B cell (primary cell): ENCODE measurements at regions not wholly inside any gene's neighbourhood (a gene's known extent, or its start where the extent isn't known, plus 50 kb on each side); places are given as distances from the start of the nearest gene placed in this dataset.

Source experiments
- ATAC-seq: fragments of 200-7000 bp; cut with Tn5 transposase; one replicate; pipeline ENCODE4 v1.10.0; 2021; ENCODE audit warnings: low read depth, mild to moderate bottlenecking, moderate number of reproducible peaks, moderate library complexity
- CTCF ChIA-PET: fragments of 350-600 bp; sonication (Branson Sonifier 250); formaldehyde crosslinking; loops from one replicate; lab custom pipeline; 2021; ENCODE audit warnings: antibody characterized with exemption, inconsistent platforms; lab: Charles Lee
- POLR2A ChIA-PET: fragments of 350-600 bp; sonication (Branson Sonifier 250); formaldehyde crosslinking; loops from one replicate; lab custom pipeline; 2021; ENCODE audit warnings: antibody characterized with exemption; lab: Charles Lee
- DNase-seq: peaks from one replicate; pipeline ENCODE4 v3.0.0; 2013
- H2AFZ ChIP-seq: 2 replicates; pipeline ENCODE4 v1.6.1; 2012; ENCODE audit warnings: mild to moderate bottlenecking, low read depth, low read length; ENCODE audit not compliant: insufficient read depth, poor library complexity, severe bottlenecking
- H3K27ac ChIP-seq, 2 donors: 1 replicate in 1 of 2; 2 replicates in 1 of 2; pipeline ENCODE4 v1.5.1; 2012 to 2013; ENCODE audit warnings: low read length in 2 of 2, mild to moderate bottlenecking in 2 of 2, moderate library complexity in 1 of 2
- H3K27me3 ChIP-seq, 4 experiments: fragments of 200-600 bp in 1 of 4; sonication (generic) in 1 of 4; replicated peaks in 1 of 4; 1 replicate in 2 of 4; 2 replicates in 2 of 4; pipeline versions ENCODE4 v1.6.1 to v1.7.0; 2013 to 2016; ENCODE audit warnings: low read length in 3 of 4, mild to moderate bottlenecking in 2 of 4, mixed read lengths in 1 of 4, moderate library complexity in 1 of 4; ENCODE audit not compliant: insufficient read depth in 4 of 4, control insufficient read depth in 3 of 4; ENCODE audit errors: control extremely low read depth in 1 of 4
- H3K36me3 ChIP-seq, 2 experiments: replicated peaks in 1 of 2; 1 replicate in 1 of 2; 2 replicates in 1 of 2; pipeline versions ENCODE4 v1.6.1 to v1.7.1; 2013; ENCODE audit warnings: low read length in 1 of 2; ENCODE audit not compliant: insufficient read depth in 2 of 2, control insufficient read depth in 1 of 2; ENCODE audit errors: control extremely low read depth in 1 of 2, extremely low read depth in 1 of 2
- H3K4me1 ChIP-seq, 2 donors: fragments of 200-600 bp in 1 of 2; sonication (generic) in 1 of 2; 1 replicate in 1 of 2; 2 replicates in 1 of 2; pipeline versions ENCODE4 v1.5.1 to v1.6.1; 2013 to 2017; ENCODE audit warnings: low read length in 2 of 2; ENCODE audit not compliant: control insufficient read depth in 2 of 2, insufficient read depth in 2 of 2
- H3K4me2 ChIP-seq: replicated peaks from 2 replicates; pipeline ENCODE3; 2012; ENCODE audit warnings: mild to moderate bottlenecking, low read depth, low read length; ENCODE audit not compliant: poor library complexity, severe bottlenecking
- H3K4me3 ChIP-seq, 5 experiments: fragments of 200-600 bp in 1 of 5; sonication (generic) in 1 of 5; 1 replicate in 3 of 5; 2 replicates in 2 of 5; pipeline versions ENCODE4 v1.5.1 to v1.7.0; 2011 to 2016; ENCODE audit warnings: low read length in 4 of 5, mild to moderate bottlenecking in 4 of 5, low read depth in 2 of 5, control low read depth in 1 of 5, moderate library complexity in 1 of 5; ENCODE audit not compliant: insufficient read depth in 1 of 5; ENCODE audit errors: control extremely low read depth in 1 of 5, extremely low read depth in 1 of 5
- H3K79me2 ChIP-seq: fragments of 200-600 bp; sonication (generic); one replicate; pipeline ENCODE4 v1.6.0; 2016; ENCODE audit warnings: low read length; ENCODE audit not compliant: control insufficient read depth, insufficient read depth
- H3K9ac ChIP-seq: fragments of 200-600 bp; sonication (generic); 2 replicates; pipeline ENCODE4 v1.6.1; 2017; ENCODE audit warnings: mild to moderate bottlenecking, low read length, moderate library complexity
- H3K9me3 ChIP-seq, 3 donors: one replicate each; pipeline versions ENCODE4 v1.6.1 to v1.7.1; 2013; ENCODE audit warnings: low read length in 2 of 3; ENCODE audit not compliant: control insufficient read depth in 2 of 3, insufficient read depth in 1 of 3; ENCODE audit errors: control extremely low read depth in 1 of 3
- H4K20me1 ChIP-seq: 2 replicates; pipeline ENCODE4 v1.6.0; 2012; ENCODE audit warnings: mild to moderate bottlenecking, low read length; ENCODE audit not compliant: insufficient read depth, control insufficient read depth, poor library complexity, severe bottlenecking
- H3K27ac Mint-ChIP-seq: one replicate; pipeline ENCODE4 v1.8.0; 2021; ENCODE audit warnings: mixed read lengths
- H3K27me3 Mint-ChIP-seq: one replicate; pipeline ENCODE4 v1.8.0; 2021; ENCODE audit warnings: mixed read lengths
- H3K4me1 Mint-ChIP-seq: one replicate; pipeline ENCODE4 v1.8.0; 2021; ENCODE audit warnings: mixed read lengths
- H3K4me3 Mint-ChIP-seq: one replicate; pipeline ENCODE4 v1.8.0; 2021; ENCODE audit warnings: mixed read lengths
- H3K9me3 Mint-ChIP-seq: one replicate; pipeline ENCODE4 v1.8.0; 2022; ENCODE audit warnings: mixed read lengths; ENCODE audit not compliant: insufficient read depth
- EZH2 ChIP-seq: IDR thresholded peaks from 2 replicates; pipeline ENCODE4 v1.6.1; 2012; ENCODE audit warnings: borderline replicate concordance, low read depth, mild to moderate bottlenecking, moderate library complexity, low read length; ENCODE audit not compliant: insufficient read depth, poor library complexity, severe bottlenecking
- WGBS: methylation state at CpG from one replicate; pipeline ENCODE4 v1.1.5; 2013; ENCODE audit warnings: missing lambda C conversion rate; ENCODE audit not compliant: insufficient coverage; 5-methylcytosine and 5-hydroxymethylcytosine counted together
- intact Hi-C: fragments of 100-400 bp; cut with micrococcal nuclease; formaldehyde crosslinking; loops from one replicate; pipeline ENCODE4 v1.10.0; 2022
- TF ChIP-seq, protein P1 (sequence below): fragments of 200-600 bp; IDR thresholded peaks from one replicate; pipeline ENCODE4 v1.8.0; 2022; ENCODE audit warnings: antibody characterized with exemption, mild to moderate bottlenecking

- intact Hi-C loops = no loop called here
- WGBS = 79% methylated on average over 15 of the region's 15 CpGs
- no peak overlapping the region for H3K27ac Mint-ChIP-seq
- Histone ChIP-seq H3K4me1 (no peaks in the 10 kb centered on the region), H3K4me2 (no peak overlapping the region), H3K4me3 (no peak overlapping the region), H4K20me1 (no peaks in the 10 kb centered on the region), H3K27ac (no peak overlapping the region), H3K79me2 (no peaks in the 10 kb centered on the region), H3K9ac (no peak overlapping the region), H3K27me3 (no peaks in the 10 kb centered on the region), H3K9me3 (peaks cover 0 to 6% (median 0%) of the 10 kb centered on the region in 3 donors), H3K36me3 (no peaks in the 10 kb centered on the region), H2AFZ (no peak overlapping the region)
- no peak overlapping the region for H3K4me3 Mint-ChIP-seq
- POLR2A ChIA-PET = no interaction called here
- H3K9me3 Mint-ChIP-seq = no peaks in the 10 kb centered on the region
- TF ChIP-seq, protein P1, sequence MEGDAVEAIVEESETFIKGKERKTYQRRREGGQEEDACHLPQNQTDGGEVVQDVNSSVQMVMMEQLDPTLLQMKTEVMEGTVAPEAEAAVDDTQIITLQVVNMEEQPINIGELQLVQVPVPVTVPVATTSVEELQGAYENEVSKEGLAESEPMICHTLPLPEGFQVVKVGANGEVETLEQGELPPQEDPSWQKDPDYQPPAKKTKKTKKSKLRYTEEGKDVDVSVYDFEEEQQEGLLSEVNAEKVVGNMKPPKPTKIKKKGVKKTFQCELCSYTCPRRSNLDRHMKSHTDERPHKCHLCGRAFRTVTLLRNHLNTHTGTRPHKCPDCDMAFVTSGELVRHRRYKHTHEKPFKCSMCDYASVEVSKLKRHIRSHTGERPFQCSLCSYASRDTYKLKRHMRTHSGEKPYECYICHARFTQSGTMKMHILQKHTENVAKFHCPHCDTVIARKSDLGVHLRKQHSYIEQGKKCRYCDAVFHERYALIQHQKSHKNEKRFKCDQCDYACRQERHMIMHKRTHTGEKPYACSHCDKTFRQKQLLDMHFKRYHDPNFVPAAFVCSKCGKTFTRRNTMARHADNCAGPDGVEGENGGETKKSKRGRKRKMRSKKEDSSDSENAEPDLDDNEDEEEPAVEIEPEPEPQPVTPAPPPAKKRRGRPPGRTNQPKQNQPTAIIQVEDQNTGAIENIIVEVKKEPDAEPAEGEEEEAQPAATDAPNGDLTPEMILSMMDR = no peak
- TF ChIP-seq EZH2 = no peak
- CTCF ChIA-PET = no interaction called here
- DNase-seq (no peak), ATAC-seq (no peak)
- H3K4me1 Mint-ChIP-seq = no peaks in the 10 kb centered on the region
- peaks cover 5% of the 10 kb centered on the region for H3K27me3 Mint-ChIP-seq
Observed at GRCh38 chr2:239601201-239601851, 200.5 kb upstream of the HDAC4 start.

DNA sequence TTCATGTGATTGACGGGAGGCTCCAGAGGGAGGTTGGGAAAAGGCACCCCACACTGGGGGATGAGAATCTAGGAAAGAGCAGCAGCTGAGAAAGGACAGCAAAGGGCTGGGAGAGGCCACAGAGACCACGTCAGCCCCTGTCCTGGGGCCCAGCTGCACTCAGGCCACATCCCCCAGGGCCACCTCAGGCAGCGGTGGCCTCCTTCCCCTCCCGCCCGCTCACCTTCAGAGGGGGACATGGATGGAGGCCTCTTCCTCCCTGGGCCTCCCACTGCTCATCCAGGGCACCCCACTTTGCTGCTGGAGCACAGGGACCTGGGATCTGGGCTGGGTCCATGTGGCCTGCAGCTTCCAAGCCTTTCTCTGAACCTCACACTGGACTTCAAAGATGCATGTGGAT, 199.8 kb upstream of the HDAC4 start:
- H3K27ac Mint-ChIP-seq = no peak overlapping the region
- no peak overlapping the region for H3K4me3 Mint-ChIP-seq
- ChIA-PET POLR2A (no interaction called here), CTCF (no interaction called here)
- no peak for ATAC-seq
- Histone ChIP-seq H3K36me3 (no peaks in the 10 kb centered on the region), H3K79me2 (no peaks in the 10 kb centered on the region), H3K9ac (no peak overlapping the region), H3K27me3 (no peaks in the 10 kb centered on the region), H3K4me3 (no peak overlapping the region), H2AFZ (no peak overlapping the region), H3K27ac (no peak overlapping the region), H3K4me2 (no peak overlapping the region), H4K20me1 (no peaks in the 10 kb centered on the region), H3K4me1 (no peaks in the 10 kb centered on the region), H3K9me3 (peaks cover 0 to 6% (median 0%) of the 10 kb centered on the region in 3 donors)
- TF ChIP-seq, protein P1 = no peak
- no peak for TF ChIP-seq EZH2
- no peak for DNase-seq
- H3K9me3 Mint-ChIP-seq = no peaks in the 10 kb centered on the region
- H3K4me1 Mint-ChIP-seq = no peaks in the 10 kb centered on the region
- intact Hi-C loops = no loop called here
- WGBS = 74% methylated on average over 4 of the region's 5 CpGs
- H3K27me3 Mint-ChIP-seq = peaks cover 5% of the 10 kb centered on the region
